ENCODE measurements at regions not wholly inside any gene's neighbourhood (a gene's known extent, or its start where the extent isn't known, plus 50 kb on each side); places are given as distances from the start of the nearest gene placed in this dataset.

DNA sequence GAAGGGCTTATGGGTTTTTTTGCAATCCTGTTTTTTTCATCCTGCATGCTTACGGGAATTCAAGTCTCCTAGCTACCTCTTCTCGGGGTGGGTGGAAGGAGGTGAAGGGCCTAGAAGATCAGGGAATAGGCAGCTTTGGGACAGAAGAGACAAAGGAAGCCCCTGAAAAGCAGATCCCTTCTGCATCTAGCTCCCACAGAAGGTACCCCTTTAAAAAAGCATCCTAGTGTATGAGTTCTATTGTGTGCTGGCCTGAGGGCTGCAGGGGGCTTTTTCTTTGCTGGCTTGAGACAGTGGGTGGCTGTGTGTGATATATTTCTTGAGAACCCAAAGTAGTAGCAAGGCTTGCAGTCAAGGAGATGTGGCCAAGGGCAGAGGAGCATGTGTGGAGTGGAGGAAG, 330.5 kb downstream of the MAF start:
- Histone ChIP-seq H3K9me3 (ENCODE audit: control insufficient read depth, low read depth, low read length) (no peaks in the 10 kb centered on the region), H3K27me3 (ENCODE audit: control insufficient read depth, extremely low read depth, insufficient read depth, low read length) (no peaks in the 10 kb centered on the region), H3K4me3 (ENCODE audit: control insufficient read depth in 2 of 3, extremely low read depth in 1 of 3, insufficient read depth in 2 of 3, low read depth in 1 of 3, low read length in 3 of 3) (no peak overlapping the region), H3K36me3 (ENCODE audit: control insufficient read depth in 2 of 2, extremely low read depth in 1 of 2, insufficient read depth in 2 of 2, low read length in 2 of 2) (no peaks in the 10 kb centered on the region), H3K27ac (ENCODE audit: control insufficient read depth, insufficient read depth, low read length) (no peak overlapping the region), H3K79me2 (ENCODE audit: control insufficient read depth, insufficient read depth, low read length) (no peaks in the 10 kb centered on the region), H3K4me1 (ENCODE audit: control insufficient read depth, extremely low read depth, insufficient read depth, low read length) (no peaks in the 10 kb centered on the region), H3K9me1 (ENCODE audit: control insufficient read depth, extremely low read depth, insufficient read depth, low read length) (no peaks in the 10 kb centered on the region), H2AFZ (ENCODE audit: control insufficient read depth, low read length) (no peak overlapping the region), H4K20me1 (ENCODE audit: control insufficient read depth, extremely low read depth, insufficient read depth, low read length) (no peaks in the 10 kb centered on the region), H3K9ac (ENCODE audit: control insufficient read depth, extremely low read depth, insufficient read depth, low read length) (no peak overlapping the region), H3K4me2 (ENCODE audit: control insufficient read depth, extremely low read depth, insufficient read depth, low read depth, low read length) (no peak overlapping the region)
- TF ChIP-seq, protein P1, sequence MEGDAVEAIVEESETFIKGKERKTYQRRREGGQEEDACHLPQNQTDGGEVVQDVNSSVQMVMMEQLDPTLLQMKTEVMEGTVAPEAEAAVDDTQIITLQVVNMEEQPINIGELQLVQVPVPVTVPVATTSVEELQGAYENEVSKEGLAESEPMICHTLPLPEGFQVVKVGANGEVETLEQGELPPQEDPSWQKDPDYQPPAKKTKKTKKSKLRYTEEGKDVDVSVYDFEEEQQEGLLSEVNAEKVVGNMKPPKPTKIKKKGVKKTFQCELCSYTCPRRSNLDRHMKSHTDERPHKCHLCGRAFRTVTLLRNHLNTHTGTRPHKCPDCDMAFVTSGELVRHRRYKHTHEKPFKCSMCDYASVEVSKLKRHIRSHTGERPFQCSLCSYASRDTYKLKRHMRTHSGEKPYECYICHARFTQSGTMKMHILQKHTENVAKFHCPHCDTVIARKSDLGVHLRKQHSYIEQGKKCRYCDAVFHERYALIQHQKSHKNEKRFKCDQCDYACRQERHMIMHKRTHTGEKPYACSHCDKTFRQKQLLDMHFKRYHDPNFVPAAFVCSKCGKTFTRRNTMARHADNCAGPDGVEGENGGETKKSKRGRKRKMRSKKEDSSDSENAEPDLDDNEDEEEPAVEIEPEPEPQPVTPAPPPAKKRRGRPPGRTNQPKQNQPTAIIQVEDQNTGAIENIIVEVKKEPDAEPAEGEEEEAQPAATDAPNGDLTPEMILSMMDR (optimal IDR thresholded peaks at IDR 0.05 in 1 of 3, IDR thresholded peaks at IDR 0.05 in 1 of 3, conservative IDR thresholded peaks at IDR 0.05 in 1 of 3; ENCODE audit: extremely low read depth in 1 of 3, insufficient read depth in 2 of 3, low read length in 3 of 3) = no peak
- no peak for TF ChIP-seq EZH2 (IDR thresholded peaks at IDR 0.05; ENCODE audit: low read length)
- DNase-seq (ENCODE audit: low read depth, low spot score) (no peak), FAIRE-seq (no peak)
- dilution Hi-C loops (cut with MboI; ENCODE audit: extremely low pct_ligation_motif_present, low sequenced_read_pairs) = no loop called here

GRCh38 chr16:79269211-79269863, 331.2 kb downstream of the MAF start:
- Histone ChIP-seq H3K27me3 (ENCODE audit: control insufficient read depth, extremely low read depth, insufficient read depth, low read length) (no peaks in the 10 kb centered on the region), H3K9me1 (ENCODE audit: control insufficient read depth, extremely low read depth, insufficient read depth, low read length) (no peaks in the 10 kb centered on the region), H3K9me3 (ENCODE audit: control insufficient read depth, low read depth, low read length) (no peaks in the 10 kb centered on the region), H3K4me3 (ENCODE audit: control insufficient read depth in 2 of 3, extremely low read depth in 1 of 3, insufficient read depth in 2 of 3, low read depth in 1 of 3, low read length in 3 of 3) (no peak overlapping the region), H3K9ac (ENCODE audit: control insufficient read depth, extremely low read depth, insufficient read depth, low read length) (no peak overlapping the region), H3K36me3 (ENCODE audit: control insufficient read depth in 2 of 2, extremely low read depth in 1 of 2, insufficient read depth in 2 of 2, low read length in 2 of 2) (no peaks in the 10 kb centered on the region), H3K4me2 (ENCODE audit: control insufficient read depth, extremely low read depth, insufficient read depth, low read depth, low read length) (no peak overlapping the region), H3K27ac (ENCODE audit: control insufficient read depth, insufficient read depth, low read length) (no peak overlapping the region), H4K20me1 (ENCODE audit: control insufficient read depth, extremely low read depth, insufficient read depth, low read length) (no peaks in the 10 kb centered on the region), H3K4me1 (ENCODE audit: control insufficient read depth, extremely low read depth, insufficient read depth, low read length) (no peaks in the 10 kb centered on the region), H2AFZ (ENCODE audit: control insufficient read depth, low read length) (no peak overlapping the region), H3K79me2 (ENCODE audit: control insufficient read depth, insufficient read depth, low read length) (no peaks in the 10 kb centered on the region)
- DNase-seq (ENCODE audit: low read depth, low spot score) (no peak), FAIRE-seq (no peak)
- no peak for TF ChIP-seq EZH2 (IDR thresholded peaks at IDR 0.05; ENCODE audit: low read length)
- TF ChIP-seq, protein P1 (optimal IDR thresholded peaks at IDR 0.05 in 1 of 3, IDR thresholded peaks at IDR 0.05 in 1 of 3, conservative IDR thresholded peaks at IDR 0.05 in 1 of 3; ENCODE audit: extremely low read depth in 1 of 3, insufficient read depth in 2 of 3, low read length in 3 of 3) = no peak
- dilution Hi-C loops (cut with MboI; ENCODE audit: extremely low pct_ligation_motif_present, low sequenced_read_pairs) = no loop called here

Data from keratinocyte (primary cell).